GM19351 (cell line): ENCODE measurements at regions not wholly inside any gene's neighbourhood (a gene's known extent, or its start where the extent isn't known, plus 50 kb on each side); places are given as distances from the start of the nearest gene placed in this dataset.
A peak's percentile ranks its signal among the peaks of the same experiment; 100 is the strongest.
"Not testable (repeated sequence)": the region's sequence is repeated elsewhere in the genome, so short reads cannot be mapped to it uniquely, and the experiment has no call there.

ENCODE experiments used
- ATAC-seq: cut with Tn5 transposase; IDR thresholded peaks from one replicate; pipeline ENCODE4 v1.9.1; 2021; ENCODE audit warnings: mild to moderate bottlenecking, moderate library complexity; ENCODE audit not compliant: unreplicated experiment

- no peak for ATAC-seq
Observed at GRCh38 chr6:872570-873125, 179.7 kb upstream of the EXOC2 start.

- ATAC-seq = no peak
Observed at GRCh38 chr6:871503-871902, 178.6 kb upstream of the EXOC2 start.

GRCh38 chr6:870096-870495, 177.2 kb upstream of the EXOC2 start:
- no peak for ATAC-seq

GRCh38 chr6:868201-868600, 175.3 kb upstream of the EXOC2 start:
- ATAC-seq = no peak

GRCh38 chr6:867378-867777, 174.4 kb upstream of the EXOC2 start:
- ATAC-seq = no peak

- ATAC-seq = no peak
Observed at GRCh38 chr6:866316-866715, 173.4 kb upstream of the EXOC2 start.

GRCh38 chr6:865846-866245, 172.9 kb upstream of the EXOC2 start:
- no peak for ATAC-seq

- no peak for ATAC-seq
Observed at GRCh38 chr6:863831-864230, 170.9 kb upstream of the EXOC2 start.

GRCh38 chr6:863127-863526, 170.2 kb upstream of the EXOC2 start:
- ATAC-seq = not testable (repeated sequence)

- ATAC-seq = no peak
Observed at GRCh38 chr6:859936-860335, 167.0 kb upstream of the EXOC2 start.

GRCh38 chr6:854406-855118, 161.6 kb upstream of the EXOC2 start:
- ATAC-seq = no peak

GRCh38 chr6:852216-852615, 159.3 kb upstream of the EXOC2 start:
- not testable (repeated sequence) for ATAC-seq

- no peak for ATAC-seq
Observed at GRCh38 chr6:849075-849506, 156.2 kb upstream of the EXOC2 start.

GRCh38 chr6:845566-845965, 152.6 kb upstream of the EXOC2 start:
- ATAC-seq = no peak

- ATAC-seq = no peak
Observed at GRCh38 chr6:845101-845500, 152.2 kb upstream of the EXOC2 start.

GRCh38 chr6:842141-842540, 149.2 kb upstream of the EXOC2 start:
- ATAC-seq = no peak

- no peak for ATAC-seq
Observed at GRCh38 chr6:841569-841968, 148.6 kb upstream of the EXOC2 start.

GRCh38 chr6:839201-839600, 146.3 kb upstream of the EXOC2 start:
- no peak for ATAC-seq

- no peak for ATAC-seq
Observed at GRCh38 chr6:837380-837779, 144.4 kb upstream of the EXOC2 start.

- no peak for ATAC-seq
Observed at GRCh38 chr6:836276-836853, 143.4 kb upstream of the EXOC2 start.

- peak; percentile 54 for ATAC-seq
Observed at GRCh38 chr6:835476-836160, 142.7 kb upstream of the EXOC2 start.

GRCh38 chr6:834866-835265, 141.9 kb upstream of the EXOC2 start:
- no peak for ATAC-seq
